SK-N-MC (cell line): ENCODE measurements at regions not wholly inside any gene's neighbourhood (a gene's known extent, or its start where the extent isn't known, plus 50 kb on each side); places are given as distances from the start of the nearest gene placed in this dataset.

ENCODE experiments used
- EZH2 ChIP-seq: fragments of 200-600 bp; sonication (generic); IDR thresholded peaks from one replicate; pipeline ENCODE4 v1.6.1; 2017; ENCODE audit warnings: antibody characterized with exemption
- FOXP2 ChIP-seq: optimal IDR thresholded peaks from 2 replicates; pipeline ENCODE3; 2011; ENCODE audit warnings: mild to moderate bottlenecking, moderate library complexity; ENCODE audit not compliant: insufficient read depth; ENCODE audit errors: extremely low read length, control extremely low read depth
- POLR2AphosphoS5 ChIP-seq: IDR thresholded peaks from 2 replicates; pipeline ENCODE4 v1.6.1; 2012; ENCODE audit warnings: mild to moderate bottlenecking, low read depth, low read length, borderline replicate concordance

GRCh38 chr12:114885501-114885900 lies 201.5 kb upstream of the TBX3 start:
- TF ChIP-seq EZH2 (no peak), POLR2AphosphoS5 (no peak), FOXP2 (no peak)
